Peyer's patch (tissue), 4 donors: ENCODE measurements at regions not wholly inside any gene's neighbourhood (a gene's known extent, or its start where the extent isn't known, plus 50 kb on each side); places are given as distances from the start of the nearest gene placed in this dataset.

Experiments
- CTCF ChIP-seq, 6 experiments: fragments of 450-650 bp in 4 of 6; fragments of 200-600 bp in 2 of 6; sonication (generic) in 1 of 6; IDR thresholded peaks; one replicate each; pipeline ENCODE4 v1.5.1; 2017 to 2019; ENCODE audit warnings: antibody characterized with exemption in 6 of 6, mild to moderate bottlenecking in 3 of 6, moderate library complexity in 1 of 6
- POLR2A ChIP-seq, 2 donors: fragments of 450-650 bp; IDR thresholded peaks; one replicate each; pipeline ENCODE4 v1.5.1; 2017; ENCODE audit warnings: antibody characterized with exemption in 2 of 2, mild to moderate bottlenecking in 2 of 2, moderate library complexity in 2 of 2

GRCh38 chr12:87254381-87255030 lies 774.7 kb downstream of the C12orf50 start:
- TF ChIP-seq CTCF (IDR thresholded peaks at IDR 0.05) (no peak), POLR2A (IDR thresholded peaks at IDR 0.05) (no peak)
